Myocyte (in vitro differentiated cells): ENCODE measurements at regions not wholly inside any gene's neighbourhood (a gene's known extent, or its start where the extent isn't known, plus 50 kb on each side); places are given as distances from the start of the nearest gene placed in this dataset.

Source experiments
- DNase-seq: peaks from one replicate; pipeline ENCODE4 v3.0.0-alpha.2; 2012; ENCODE audit warnings: low read depth

- no peak for DNase-seq
Observed at GRCh38 chr10:105679781-105680180, 1038.7 kb downstream of the SORCS3 start.

DNA sequence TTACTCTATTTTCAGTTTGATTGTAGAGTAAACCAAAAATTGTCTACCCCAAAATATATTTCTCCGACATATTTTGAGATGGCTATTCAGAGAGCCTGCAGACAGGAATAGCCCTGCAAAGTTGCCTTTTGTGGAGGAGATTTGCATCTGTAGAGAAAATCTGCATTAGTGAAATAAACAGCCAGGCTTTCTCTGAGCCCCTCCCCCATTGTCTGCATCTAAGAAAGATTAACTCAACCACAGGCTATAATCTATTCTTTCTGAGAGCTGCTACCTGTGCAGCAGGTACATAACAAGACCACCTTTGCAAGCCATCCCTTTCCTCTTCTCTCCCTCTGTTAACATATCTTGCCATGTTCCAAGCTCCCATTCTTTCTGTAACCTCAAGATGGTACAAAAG lies 1034.2 kb downstream of the SORCS3 start:
- no peak for DNase-seq

GRCh38 chr10:105674448-105674847 lies 1033.4 kb downstream of the SORCS3 start:
- DNase-seq = no peak

DNA sequence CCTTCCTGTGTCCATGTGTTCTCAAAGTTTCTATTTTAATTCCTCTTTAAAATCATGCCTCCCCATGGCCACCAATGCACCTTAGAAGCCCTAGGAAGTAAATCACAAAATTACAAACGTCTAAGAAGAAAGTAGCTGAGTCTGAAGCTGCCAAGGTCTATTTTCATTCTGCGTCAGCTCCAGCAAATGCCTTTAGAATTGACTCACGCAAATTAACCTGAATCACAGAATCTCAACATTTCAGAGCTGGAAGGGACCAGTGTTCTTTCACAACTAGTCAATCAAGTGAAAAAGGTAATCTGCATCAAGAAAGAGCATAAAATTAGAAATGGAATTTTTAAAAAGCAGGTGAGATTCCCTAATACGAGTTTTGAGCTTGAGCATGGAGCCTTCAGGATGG lies 1017.6 kb downstream of the SORCS3 start:
- DNase-seq = no peak

GRCh38 chr10:105656856-105657255 lies 1015.8 kb downstream of the SORCS3 start:
- DNase-seq = no peak

DNA sequence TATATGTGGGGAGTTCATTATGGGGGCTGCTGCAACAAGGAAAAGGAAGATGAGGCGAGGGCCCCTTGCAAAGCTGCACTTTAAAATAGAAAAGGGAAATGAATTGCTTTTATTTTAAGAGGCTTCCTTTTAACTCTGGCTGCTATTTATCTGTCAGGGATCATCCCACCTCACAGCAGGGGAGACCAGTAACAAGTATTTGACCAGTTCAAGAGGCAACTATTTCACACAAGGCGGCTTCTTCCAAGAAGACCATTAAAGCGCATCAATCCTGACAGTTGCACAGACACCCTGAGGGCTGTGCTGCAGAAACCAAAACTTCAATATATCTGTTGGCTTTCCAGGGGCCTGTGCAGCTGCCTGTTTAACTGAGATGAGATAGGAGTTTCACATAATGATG lies 1009.2 kb downstream of the SORCS3 start:
- no peak for DNase-seq

DNA sequence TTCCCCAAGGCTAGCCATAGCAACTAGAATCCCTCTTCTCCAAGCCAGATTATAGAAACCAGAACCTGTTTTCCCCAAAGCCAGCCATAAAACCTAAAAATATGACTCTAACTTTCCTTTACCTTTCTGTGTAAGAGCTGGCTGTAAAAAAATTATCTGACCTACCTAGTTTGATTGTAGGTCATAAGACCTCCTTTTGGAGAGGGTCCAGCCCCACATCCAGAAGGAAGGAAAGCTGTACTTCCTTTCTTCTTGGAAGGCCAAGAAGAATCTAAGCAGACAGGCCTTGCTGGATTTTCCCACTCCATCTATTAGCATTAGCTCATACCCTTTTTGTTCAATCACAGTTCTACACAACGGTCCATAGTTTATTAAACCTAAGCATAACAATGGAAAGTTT lies 1006.3 kb downstream of the SORCS3 start:
- no peak for DNase-seq

DNA sequence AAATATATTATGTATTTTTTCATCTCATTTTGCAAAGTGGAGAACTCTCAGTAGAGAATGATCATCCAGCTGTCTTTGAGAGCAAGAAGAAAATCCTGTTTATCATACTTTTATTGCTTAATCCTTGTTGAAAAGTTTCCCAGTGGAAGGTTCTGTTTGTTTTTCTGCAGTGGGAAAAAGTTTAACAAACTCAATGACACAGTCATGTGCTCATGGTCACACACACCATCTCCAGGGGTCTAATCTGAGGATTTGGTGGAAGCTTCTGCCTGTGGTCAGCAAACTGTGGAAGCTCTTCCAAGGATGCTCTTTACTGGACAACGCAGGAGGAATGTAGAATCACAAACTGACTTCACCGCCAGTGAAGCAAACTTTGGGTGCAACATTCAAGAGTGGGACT lies 1003.9 kb downstream of the SORCS3 start:
- no peak for DNase-seq

DNA sequence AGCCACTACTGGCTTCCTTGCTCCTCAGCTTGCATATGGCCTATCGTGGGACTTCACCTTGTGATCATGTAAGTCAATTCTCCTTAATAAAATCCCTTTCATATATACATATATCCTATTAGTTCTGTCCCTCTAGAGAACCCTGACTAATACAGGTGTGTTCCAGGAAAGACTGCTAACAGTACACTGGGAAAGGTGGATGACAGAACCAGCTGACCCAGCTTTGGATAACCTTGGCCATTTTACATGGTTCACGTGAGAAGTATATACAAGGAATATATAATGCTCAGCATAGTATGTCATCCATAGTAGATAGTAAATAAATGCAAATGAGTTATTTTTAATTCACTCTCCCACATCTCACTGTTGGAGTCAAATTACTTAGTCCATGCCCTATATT lies 1003.5 kb downstream of the SORCS3 start:
- DNase-seq = no peak

DNA sequence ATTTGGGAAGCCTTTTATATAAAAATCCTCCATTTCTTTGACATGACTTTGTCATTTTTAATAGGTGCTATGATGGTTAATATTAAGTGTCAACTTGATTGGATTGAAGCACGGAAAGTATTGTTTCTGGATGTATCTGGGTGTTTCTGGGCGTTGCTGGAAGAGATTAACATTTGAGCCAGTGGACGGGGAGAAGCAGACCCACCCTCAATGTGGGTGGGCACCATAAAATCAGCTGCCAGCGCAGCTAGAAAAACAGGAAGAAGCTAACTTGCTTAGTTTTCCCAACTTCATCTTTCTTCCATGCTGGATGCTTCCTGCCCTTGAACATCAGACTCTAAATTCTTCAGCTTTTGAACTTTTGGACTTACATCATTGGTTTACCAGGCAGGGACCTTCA lies 1003.0 kb downstream of the SORCS3 start:
- no peak for DNase-seq

DNA sequence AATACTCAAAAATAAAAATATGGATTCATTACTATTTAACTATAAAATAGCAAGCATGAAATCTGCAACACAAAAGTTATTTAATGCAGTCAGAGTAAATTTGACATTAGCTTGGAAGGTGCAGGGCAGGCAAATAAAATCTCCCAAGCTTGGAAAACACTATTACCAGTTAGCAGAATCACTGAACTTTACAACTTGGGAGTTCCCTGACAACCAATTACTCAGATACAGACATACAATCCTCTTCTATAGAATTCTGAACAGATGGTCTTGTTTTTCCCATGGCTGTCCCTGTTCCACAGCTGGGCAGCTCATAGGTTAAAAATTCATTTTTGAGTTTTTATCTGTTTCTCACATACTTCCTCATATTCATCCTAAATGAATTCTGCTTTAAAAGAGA lies 1002.6 kb downstream of the SORCS3 start:
- no peak for DNase-seq

- no peak for DNase-seq
Observed at GRCh38 chr10:105634281-105634680, 993.2 kb downstream of the SORCS3 start.

DNA sequence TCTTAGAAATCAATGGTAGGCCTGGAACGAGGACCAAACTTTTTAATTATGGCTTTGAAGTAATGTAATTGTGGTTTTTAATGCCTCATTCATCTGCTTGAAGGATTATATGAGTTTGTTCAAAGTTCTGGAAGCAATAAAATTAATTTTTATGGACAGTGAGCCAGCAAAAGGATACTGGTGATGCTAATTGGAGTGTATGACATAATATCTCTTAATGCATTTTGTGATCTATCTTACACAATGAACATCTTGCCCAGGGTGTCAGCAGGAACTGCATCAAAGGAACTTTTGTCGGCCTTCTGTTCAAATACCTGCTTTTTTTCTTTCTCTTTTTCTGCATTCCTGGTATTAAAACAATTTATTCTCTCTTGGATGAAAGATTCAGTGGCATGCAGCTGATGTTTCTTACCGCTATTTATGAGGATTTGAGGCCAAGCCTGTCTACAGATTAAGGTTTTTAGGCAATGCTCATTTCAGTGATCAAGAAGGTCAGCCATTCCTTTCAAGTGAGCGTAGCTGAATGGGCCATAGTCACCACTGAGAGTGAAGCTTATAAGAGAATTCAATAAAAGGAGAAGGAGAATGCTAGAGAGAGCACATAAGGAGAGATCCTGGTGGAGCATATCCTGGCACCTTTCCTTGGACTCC lies 974.8 kb downstream of the SORCS3 start:
- DNase-seq = no peak

DNA sequence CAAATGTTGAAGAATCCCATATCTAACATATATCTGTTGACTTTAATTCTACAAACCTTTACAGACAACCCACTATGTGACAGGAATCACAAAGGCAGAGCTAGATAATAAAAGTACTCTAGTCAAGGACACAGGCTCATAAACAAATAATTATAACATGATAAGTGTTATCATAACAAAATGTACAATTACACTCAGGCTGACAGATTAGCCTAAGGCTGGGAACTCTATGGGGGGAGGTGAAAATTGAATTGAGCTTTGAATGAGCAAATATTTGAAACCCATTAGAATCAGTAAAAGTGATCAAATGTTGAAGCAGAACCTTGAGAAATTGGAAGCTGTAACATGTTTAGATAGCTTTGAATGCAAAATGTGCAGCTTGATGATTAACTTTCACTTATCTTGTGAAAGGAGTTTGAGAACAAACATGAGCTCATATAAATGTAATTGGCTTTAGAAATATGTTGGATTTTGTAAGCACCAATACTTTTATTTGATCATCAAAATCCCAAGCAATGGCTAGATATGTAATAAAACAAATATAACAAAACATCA lies 970.2 kb downstream of the SORCS3 start:
- DNase-seq = no peak

GRCh38 chr10:105609451-105609850 lies 968.4 kb downstream of the SORCS3 start:
- no peak for DNase-seq

DNA sequence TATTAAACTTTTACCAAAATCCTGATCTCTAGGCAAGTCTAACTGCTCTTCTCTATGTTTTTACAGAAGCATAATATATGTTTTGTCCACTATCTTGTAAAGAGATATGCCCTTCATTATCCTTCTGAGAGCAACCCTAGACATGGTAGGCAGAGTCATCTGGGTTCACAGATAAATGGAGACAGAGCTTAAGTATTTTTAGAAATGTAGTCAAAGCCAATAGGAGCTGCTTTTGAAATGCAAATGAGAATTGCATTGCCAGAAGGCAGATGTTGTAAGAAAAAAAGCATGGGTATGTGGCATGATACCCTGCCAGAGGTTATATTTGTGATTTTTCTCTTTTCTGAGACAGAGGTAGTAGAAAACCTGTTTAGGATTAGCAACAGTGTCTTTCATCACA lies 964.8 kb downstream of the SORCS3 start:
- DNase-seq = no peak

GRCh38 chr10:105605104-105605503 lies 964.0 kb downstream of the SORCS3 start:
- DNase-seq = no peak

DNA sequence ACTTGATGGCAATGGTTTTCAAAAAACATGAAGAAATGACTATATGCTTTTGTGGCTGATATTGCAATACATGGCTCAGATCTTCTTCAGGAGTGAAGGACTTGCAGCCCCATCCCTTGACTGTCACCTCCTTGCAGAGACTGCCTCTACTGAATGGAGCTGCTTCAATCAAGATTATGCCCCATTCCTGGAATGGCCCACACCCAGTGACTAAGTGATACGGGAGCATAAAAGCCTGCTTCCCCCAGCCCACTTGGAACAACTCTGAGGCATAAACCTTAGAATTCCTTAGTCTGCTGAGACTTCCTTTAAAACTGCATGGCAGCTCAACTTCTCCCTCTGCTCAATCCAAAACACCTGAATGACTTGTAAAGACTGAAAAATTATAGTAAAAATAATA lies 957.1 kb downstream of the SORCS3 start:
- no peak for DNase-seq

DNA sequence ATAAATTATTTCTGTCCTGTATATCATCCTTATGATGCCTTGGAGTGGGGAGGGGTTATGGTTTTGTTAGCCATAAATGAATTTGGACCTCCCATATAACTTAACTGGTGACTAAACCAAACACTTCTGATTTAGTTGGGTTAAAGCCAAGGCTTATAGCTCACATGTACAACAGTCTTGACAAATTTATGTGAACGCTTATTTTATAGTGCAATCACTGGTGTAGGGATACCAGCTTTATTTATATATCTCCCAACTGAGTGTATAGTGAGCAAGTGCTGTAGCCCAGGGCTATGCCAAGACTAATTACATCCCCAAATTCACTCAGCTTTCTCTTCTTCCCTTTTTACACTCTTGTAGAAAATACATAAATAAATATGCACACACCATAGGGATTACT lies 956.2 kb downstream of the SORCS3 start:
- DNase-seq = no peak

GRCh38 chr10:105596749-105597148 lies 955.7 kb downstream of the SORCS3 start:
- DNase-seq = no peak

- DNase-seq = no peak
Observed at GRCh38 chr10:105594296-105594695, 953.2 kb downstream of the SORCS3 start.

- no peak for DNase-seq
Observed at GRCh38 chr10:105592468-105592867, 951.4 kb downstream of the SORCS3 start.

GRCh38 chr10:105586451-105587098 lies 945.5 kb downstream of the SORCS3 start:
- DNase-seq = no peak
